ENCODE measurements at regions not wholly inside any gene's neighbourhood (a gene's known extent, or its start where the extent isn't known, plus 50 kb on each side); places are given as distances from the start of the nearest gene placed in this dataset.

DNA sequence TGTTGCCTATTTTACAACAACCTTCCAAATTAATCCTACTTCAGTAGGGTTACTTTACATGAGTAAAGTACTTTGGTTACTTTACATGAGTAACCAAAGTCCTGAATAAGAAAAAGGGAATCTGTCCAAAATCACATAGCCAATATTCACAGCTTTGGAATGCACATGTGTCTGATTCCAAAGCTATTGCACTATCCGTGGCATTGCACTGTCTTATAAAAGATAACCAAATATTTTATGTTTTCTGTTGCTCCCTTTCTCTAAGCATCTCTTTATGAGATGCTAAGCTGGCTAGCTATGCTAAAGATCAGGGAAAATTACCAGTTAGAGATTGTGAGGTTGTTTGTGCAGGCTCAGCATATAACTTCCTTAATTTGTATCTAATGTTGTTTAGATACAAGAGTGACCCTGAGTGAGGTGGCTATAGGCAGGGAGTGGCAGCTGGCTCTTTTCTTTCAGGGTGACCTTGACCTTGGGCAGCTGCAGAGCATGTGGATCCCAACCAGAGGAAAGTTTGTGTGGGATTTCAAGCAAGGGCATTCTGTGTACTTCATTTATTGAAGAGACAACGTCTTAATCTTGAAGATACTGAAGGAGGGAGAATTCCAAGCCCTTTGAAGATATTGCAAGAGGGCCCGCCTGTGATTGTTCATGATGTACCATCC, 366.1 kb upstream of the ANKRD30A start:
- TF ChIP-seq ZBTB7A (IDR thresholded peaks at IDR 0.05; ENCODE audit: low read depth), result no peak
- TF ChIP-seq TEAD4 (IDR thresholded peaks at IDR 0.05), result no peak
- no peak for TF ChIP-seq TAF1 (IDR thresholded peaks at IDR 0.05; ENCODE audit: low read depth)
- TF ChIP-seq, protein P1, sequence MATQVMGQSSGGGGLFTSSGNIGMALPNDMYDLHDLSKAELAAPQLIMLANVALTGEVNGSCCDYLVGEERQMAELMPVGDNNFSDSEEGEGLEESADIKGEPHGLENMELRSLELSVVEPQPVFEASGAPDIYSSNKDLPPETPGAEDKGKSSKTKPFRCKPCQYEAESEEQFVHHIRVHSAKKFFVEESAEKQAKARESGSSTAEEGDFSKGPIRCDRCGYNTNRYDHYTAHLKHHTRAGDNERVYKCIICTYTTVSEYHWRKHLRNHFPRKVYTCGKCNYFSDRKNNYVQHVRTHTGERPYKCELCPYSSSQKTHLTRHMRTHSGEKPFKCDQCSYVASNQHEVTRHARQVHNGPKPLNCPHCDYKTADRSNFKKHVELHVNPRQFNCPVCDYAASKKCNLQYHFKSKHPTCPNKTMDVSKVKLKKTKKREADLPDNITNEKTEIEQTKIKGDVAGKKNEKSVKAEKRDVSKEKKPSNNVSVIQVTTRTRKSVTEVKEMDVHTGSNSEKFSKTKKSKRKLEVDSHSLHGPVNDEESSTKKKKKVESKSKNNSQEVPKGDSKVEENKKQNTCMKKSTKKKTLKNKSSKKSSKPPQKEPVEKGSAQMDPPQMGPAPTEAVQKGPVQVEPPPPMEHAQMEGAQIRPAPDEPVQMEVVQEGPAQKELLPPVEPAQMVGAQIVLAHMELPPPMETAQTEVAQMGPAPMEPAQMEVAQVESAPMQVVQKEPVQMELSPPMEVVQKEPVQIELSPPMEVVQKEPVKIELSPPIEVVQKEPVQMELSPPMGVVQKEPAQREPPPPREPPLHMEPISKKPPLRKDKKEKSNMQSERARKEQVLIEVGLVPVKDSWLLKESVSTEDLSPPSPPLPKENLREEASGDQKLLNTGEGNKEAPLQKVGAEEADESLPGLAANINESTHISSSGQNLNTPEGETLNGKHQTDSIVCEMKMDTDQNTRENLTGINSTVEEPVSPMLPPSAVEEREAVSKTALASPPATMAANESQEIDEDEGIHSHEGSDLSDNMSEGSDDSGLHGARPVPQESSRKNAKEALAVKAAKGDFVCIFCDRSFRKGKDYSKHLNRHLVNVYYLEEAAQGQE (IDR thresholded peaks at IDR 0.05; ENCODE audit: low read depth), result no peak
- TF ChIP-seq RAD21 (IDR thresholded peaks at IDR 0.05; ENCODE audit: low read depth), result no peak
- TF ChIP-seq TCF12 (IDR thresholded peaks at IDR 0.05; ENCODE audit: low read depth), result no peak
- TF ChIP-seq EGR1 (IDR thresholded peaks at IDR 0.05), result no peak
- TF ChIP-seq, protein P2, sequence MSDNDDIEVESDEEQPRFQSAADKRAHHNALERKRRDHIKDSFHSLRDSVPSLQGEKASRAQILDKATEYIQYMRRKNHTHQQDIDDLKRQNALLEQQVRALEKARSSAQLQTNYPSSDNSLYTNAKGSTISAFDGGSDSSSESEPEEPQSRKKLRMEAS (IDR thresholded peaks at IDR 0.05), result no peak
- no peak for TF ChIP-seq YY1 (IDR thresholded peaks at IDR 0.05; ENCODE audit: low read depth)
- no peak for TF ChIP-seq NFIC (IDR thresholded peaks at IDR 0.05)
